MM.1S (cell line): ENCODE measurements at regions not wholly inside any gene's neighbourhood (a gene's known extent, or its start where the extent isn't known, plus 50 kb on each side); places are given as distances from the start of the nearest gene placed in this dataset.

Source experiments
- DNase-seq: peaks from one replicate; pipeline ENCODE4 v3.0.0-alpha.2; 2015
- H2AFZ ChIP-seq: fragments of 300-600 bp; sonication (generic); 2 replicates; pipeline ENCODE4 v1.6.0; 2016; ENCODE audit warnings: antibody characterized with exemption, low read length
- H3F3A ChIP-seq: fragments of 300-600 bp; sonication (generic); 2 replicates; pipeline ENCODE4 v1.6.1; 2016; ENCODE audit warnings: mild to moderate bottlenecking, antibody characterized with exemption, low read length, moderate library complexity, mixed read lengths; ENCODE audit not compliant: insufficient read depth
- H3K27ac ChIP-seq: fragments of 300-600 bp; sonication (generic); 2 replicates; pipeline ENCODE4 v1.5.1; 2016; ENCODE audit warnings: mild to moderate bottlenecking, low read length
- H3K27me3 ChIP-seq: fragments of 300-600 bp; sonication (generic); replicated peaks from 2 replicates; pipeline ENCODE4 v1.6.0; 2016; ENCODE audit warnings: low read length; ENCODE audit not compliant: insufficient read depth
- H3K36me3 ChIP-seq: fragments of 300-600 bp; sonication (generic); replicated peaks from 2 replicates; pipeline ENCODE4 v1.6.1; 2016; ENCODE audit warnings: mild to moderate bottlenecking, low read length, mixed read lengths; ENCODE audit not compliant: insufficient read depth
- H3K4me1 ChIP-seq: fragments of 300-600 bp; sonication (generic); 2 replicates; pipeline ENCODE4 v1.6.1; 2016; ENCODE audit warnings: low read length, mixed read lengths
- H3K4me2 ChIP-seq: fragments of 300-600 bp; sonication (generic); 2 replicates; pipeline ENCODE4 v1.6.0; 2016; ENCODE audit warnings: low read depth, low read length
- H3K4me3 ChIP-seq: fragments of 300-600 bp; sonication (generic); 2 replicates; pipeline ENCODE4 v1.5.1; 2016; ENCODE audit warnings: low read length, mixed read lengths
- H3K79me2 ChIP-seq: fragments of 300-600 bp; sonication (generic); 2 replicates; pipeline ENCODE4 v1.6.1; 2016; ENCODE audit warnings: mixed run types, low read length, mixed read lengths
- H3K9ac ChIP-seq: fragments of 300-600 bp; sonication (generic); 2 replicates; pipeline ENCODE4 v1.6.1; 2016; ENCODE audit warnings: low read length, mixed read lengths
- H3K9me2 ChIP-seq: fragments of 300-600 bp; sonication (generic); replicated peaks from 2 replicates; pipeline ENCODE4 v1.6.1; 2016; ENCODE audit warnings: mild to moderate bottlenecking, low read length, mixed read lengths; ENCODE audit not compliant: insufficient read depth
- H3K9me3 ChIP-seq: fragments of 300-600 bp; sonication (generic); replicated peaks from 2 replicates; pipeline ENCODE4 v1.6.1; 2016; ENCODE audit warnings: mild to moderate bottlenecking, low read length, mixed read lengths; ENCODE audit not compliant: insufficient read depth
- H4K20me1 ChIP-seq: fragments of 300-600 bp; sonication (generic); 2 replicates; pipeline ENCODE4 v1.6.1; 2016; ENCODE audit warnings: mild to moderate bottlenecking, low read length, moderate library complexity, mixed read lengths; ENCODE audit not compliant: insufficient read depth
- EZH2 ChIP-seq: fragments of 300-600 bp; sonication (generic); optimal IDR thresholded peaks from 2 replicates; pipeline ENCODE3; 2017; ENCODE audit warnings: low read depth, mild to moderate bottlenecking, antibody characterized with exemption, low read length, mixed read lengths
- EZH2phosphoT487 ChIP-seq: fragments of 300-600 bp; sonication (generic); IDR thresholded peaks from 2 replicates; pipeline ENCODE4 v1.6.1; 2018; ENCODE audit warnings: antibody characterized with exemption, low read length
- TF ChIP-seq, protein P1 (sequence below): fragments of 300-600 bp; sonication (generic); IDR thresholded peaks from 2 replicates; pipeline ENCODE4 v1.5.1; 2016; ENCODE audit warnings: antibody characterized with exemption, low read length, mixed read lengths

DNA sequence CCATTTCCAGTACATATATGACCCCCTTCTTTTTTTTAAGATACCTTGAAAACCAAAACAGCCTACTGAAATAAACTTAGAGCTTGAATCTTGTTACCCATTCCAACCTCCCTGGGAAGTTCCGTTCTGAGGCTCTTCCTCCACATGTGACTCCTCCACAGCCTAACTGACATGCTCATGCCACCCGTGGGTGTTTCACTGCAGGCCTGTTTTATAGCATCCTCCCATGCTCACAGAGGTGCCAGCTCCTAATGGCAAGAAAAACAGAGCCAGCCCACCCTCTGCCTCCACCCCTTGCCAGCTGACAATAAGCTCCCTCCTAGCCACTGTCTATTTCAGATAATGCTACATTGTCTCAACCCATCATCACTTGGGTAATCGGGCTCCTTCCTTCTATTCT is 97.6 kb upstream of the E2F8 start:
- Histone ChIP-seq H3K4me3 (no peak overlapping the region), H3K9me2 (no peaks in the 10 kb centered on the region), H3K4me1 (peaks cover 9% of the 10 kb centered on the region; the same call in 1 of the 2 replicates), H3K36me3 (no peaks in the 10 kb centered on the region), H3K27ac (no peak overlapping the region), H4K20me1 (no peaks in the 10 kb centered on the region), H3K27me3 (no peaks in the 10 kb centered on the region), H3K9ac (no peak overlapping the region), H2AFZ (no peak overlapping the region), H3K79me2 (no peaks in the 10 kb centered on the region), H3F3A (no peaks in the 10 kb centered on the region), H3K4me2 (no peak overlapping the region), H3K9me3 (no peaks in the 10 kb centered on the region)
- TF ChIP-seq EZH2phosphoT487 (no peak), EZH2 (no peak)
- TF ChIP-seq, protein P1, sequence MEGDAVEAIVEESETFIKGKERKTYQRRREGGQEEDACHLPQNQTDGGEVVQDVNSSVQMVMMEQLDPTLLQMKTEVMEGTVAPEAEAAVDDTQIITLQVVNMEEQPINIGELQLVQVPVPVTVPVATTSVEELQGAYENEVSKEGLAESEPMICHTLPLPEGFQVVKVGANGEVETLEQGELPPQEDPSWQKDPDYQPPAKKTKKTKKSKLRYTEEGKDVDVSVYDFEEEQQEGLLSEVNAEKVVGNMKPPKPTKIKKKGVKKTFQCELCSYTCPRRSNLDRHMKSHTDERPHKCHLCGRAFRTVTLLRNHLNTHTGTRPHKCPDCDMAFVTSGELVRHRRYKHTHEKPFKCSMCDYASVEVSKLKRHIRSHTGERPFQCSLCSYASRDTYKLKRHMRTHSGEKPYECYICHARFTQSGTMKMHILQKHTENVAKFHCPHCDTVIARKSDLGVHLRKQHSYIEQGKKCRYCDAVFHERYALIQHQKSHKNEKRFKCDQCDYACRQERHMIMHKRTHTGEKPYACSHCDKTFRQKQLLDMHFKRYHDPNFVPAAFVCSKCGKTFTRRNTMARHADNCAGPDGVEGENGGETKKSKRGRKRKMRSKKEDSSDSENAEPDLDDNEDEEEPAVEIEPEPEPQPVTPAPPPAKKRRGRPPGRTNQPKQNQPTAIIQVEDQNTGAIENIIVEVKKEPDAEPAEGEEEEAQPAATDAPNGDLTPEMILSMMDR: no peak
- no peak for DNase-seq

DNA sequence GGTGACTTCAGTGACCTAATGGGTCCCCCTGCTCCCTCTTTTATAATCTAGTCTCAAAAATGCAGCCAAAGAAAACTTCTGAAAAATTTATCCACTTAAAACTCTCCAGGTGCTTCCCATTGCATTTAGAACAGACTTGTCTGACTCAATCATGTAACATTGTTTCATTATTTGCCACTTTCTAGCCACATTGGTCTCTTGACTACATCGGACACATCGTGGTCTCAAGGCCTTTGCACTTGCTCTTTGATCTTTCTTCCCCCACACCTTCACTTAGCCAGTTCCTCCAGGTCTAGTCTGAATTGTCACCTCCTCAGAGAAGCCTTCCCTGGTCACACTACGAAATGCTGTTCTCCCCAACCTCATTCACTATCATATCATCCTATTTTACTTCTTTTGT is 97.0 kb upstream of the E2F8 start:
- H3K4me3 ChIP-seq: no peak overlapping the region
- no peaks in the 10 kb centered on the region for H3K9me2 ChIP-seq
- H3K9me3 ChIP-seq: no peaks in the 10 kb centered on the region
- H3K27ac ChIP-seq: no peak overlapping the region
- H3K79me2 ChIP-seq: no peaks in the 10 kb centered on the region
- no peaks in the 10 kb centered on the region for H4K20me1 ChIP-seq
- H3K4me2 ChIP-seq: no peak overlapping the region
- H3K4me1 ChIP-seq: peaks cover 9% of the 10 kb centered on the region; the same call in 1 of the 2 replicates
- no peaks in the 10 kb centered on the region for H3K36me3 ChIP-seq
- DNase-seq: no peak
- TF ChIP-seq EZH2 (no peak), EZH2phosphoT487 (no peak)
- TF ChIP-seq, protein P1: no peak
- H3K9ac ChIP-seq: no peak overlapping the region
- H3F3A ChIP-seq: no peaks in the 10 kb centered on the region
- no peak overlapping the region for H2AFZ ChIP-seq
- H3K27me3 ChIP-seq: no peaks in the 10 kb centered on the region

DNA sequence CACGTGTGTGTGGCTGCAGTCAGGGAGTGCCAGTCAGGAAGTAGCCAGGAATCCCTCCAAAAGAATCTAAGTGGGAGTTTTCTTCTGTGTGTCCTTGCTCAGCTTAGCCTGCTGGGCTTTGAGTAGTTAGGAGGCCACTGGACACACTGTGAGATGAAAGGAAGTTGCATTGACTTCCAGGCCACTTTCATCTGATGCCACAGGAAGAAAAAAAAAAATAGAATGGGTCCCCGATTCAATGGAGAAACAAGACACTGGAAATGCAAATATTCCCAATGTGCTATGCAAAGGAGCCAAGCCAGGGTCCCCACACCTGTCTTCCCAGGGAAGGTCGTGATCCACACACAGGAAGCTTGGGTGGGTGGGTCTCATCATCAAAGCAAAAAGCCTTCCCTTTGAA is 95.6 kb upstream of the E2F8 start:
- Histone ChIP-seq H3K27me3 (no peaks in the 10 kb centered on the region), H3K36me3 (no peaks in the 10 kb centered on the region), H3K9me3 (no peaks in the 10 kb centered on the region), H3K9ac (no peak overlapping the region), H3K9me2 (no peaks in the 10 kb centered on the region), H2AFZ (no peak overlapping the region), H3K27ac (no peak overlapping the region), H3K4me3 (no peak overlapping the region), H3K4me1 (peaks cover 23% of the 10 kb centered on the region), H4K20me1 (no peaks in the 10 kb centered on the region), H3K4me2 (no peak overlapping the region), H3F3A (peaks cover 2% of the 10 kb centered on the region; the same call in 1 of the 2 replicates), H3K79me2 (no peaks in the 10 kb centered on the region)
- TF ChIP-seq EZH2 (no peak), EZH2phosphoT487 (no peak)
- TF ChIP-seq, protein P1: no peak
- no peak for DNase-seq
